PC-3 (cell line): ENCODE measurements at regions not wholly inside any gene's neighbourhood (a gene's known extent, or its start where the extent isn't known, plus 50 kb on each side); places are given as distances from the start of the nearest gene placed in this dataset.
"Not testable (repeated sequence)": the region's sequence is repeated elsewhere in the genome, so short reads cannot be mapped to it uniquely, and the experiment has no call there.

Source experiments
- ATAC-seq: fragments of 200-7000 bp; cut with Tn5 transposase; 2 replicates; pipeline ENCODE4 v1.9.1; 2020; ENCODE audit warnings: mild to moderate bottlenecking, moderate library complexity
- BruUV-seq: library from RNA; stranded (reverse); fragments of 400-500 nt; replicated peaks from 2 replicates; lab custom pipeline; 2021; lab: Mats Ljungman, UMichigan
- CTCF ChIA-PET: fragments of 300-600 bp; sonication (Branson Sonifier 250); formaldehyde crosslinking; loops from one replicate; lab custom pipeline; 2022; ENCODE audit warnings: antibody characterized with exemption; lab: Charles Lee
- POLR2A ChIA-PET: fragments of 300-600 bp; sonication (Branson Sonifier 250); formaldehyde crosslinking; loops from one replicate; lab custom pipeline; 2022; ENCODE audit warnings: antibody characterized with exemption; ENCODE audit not compliant: unreplicated experiment; lab: Charles Lee
- DNase-seq: peaks from one replicate; pipeline ENCODE4 v3.0.0-alpha.2; 2015
- H2AFZ ChIP-seq: fragments of 300-600 bp; sonication (generic); 2 replicates; pipeline ENCODE4 v1.6.0; 2016; ENCODE audit warnings: antibody characterized with exemption, low read length
- H3F3A ChIP-seq: fragments of 300-600 bp; sonication (generic); one replicate; pipeline ENCODE4 v1.6.0; 2017; ENCODE audit warnings: antibody characterized with exemption, low read length, control low read depth, mild to moderate bottlenecking; ENCODE audit not compliant: unreplicated experiment
- H3K27ac ChIP-seq: fragments of 300-600 bp; sonication (generic); 2 replicates; pipeline ENCODE4 v1.5.1; 2016; ENCODE audit warnings: mild to moderate bottlenecking, low read length
- H3K27me3 ChIP-seq: fragments of 300-600 bp; sonication (generic); 2 replicates; pipeline ENCODE4 v1.6.1; 2016; ENCODE audit warnings: low read length, mixed read lengths
- H3K36me3 ChIP-seq: fragments of 300-600 bp; sonication (generic); 2 replicates; pipeline ENCODE4 v1.6.1; 2016; ENCODE audit warnings: low read depth, mixed run types, low read length, mixed read lengths
- H3K4me1 ChIP-seq: fragments of 300-600 bp; sonication (generic); 2 replicates; pipeline ENCODE4 v1.5.1; 2016; ENCODE audit warnings: low read length; ENCODE audit not compliant: insufficient read depth
- H3K4me2 ChIP-seq: fragments of 300-600 bp; sonication (generic); 2 replicates; pipeline ENCODE4 v1.6.0; 2016; ENCODE audit warnings: low read length
- H3K4me3 ChIP-seq: fragments of 300-600 bp; sonication (generic); 2 replicates; pipeline ENCODE4 v1.5.1; 2016; ENCODE audit warnings: mild to moderate bottlenecking, low read length, mixed read lengths
- H3K79me2 ChIP-seq: fragments of 300-600 bp; sonication (generic); 2 replicates; pipeline ENCODE4 v1.6.1; 2017; ENCODE audit warnings: low read length, mixed read lengths
- H3K9ac ChIP-seq: fragments of 300-600 bp; sonication (generic); 2 replicates; pipeline ENCODE4 v1.6.0; 2016; ENCODE audit warnings: mild to moderate bottlenecking, low read length
- H3K9me2 ChIP-seq: fragments of 300-600 bp; sonication (generic); replicated peaks from 2 replicates; pipeline ENCODE4 v1.6.1; 2016; ENCODE audit warnings: mixed run types, low read length, mixed read lengths
- H3K9me3 ChIP-seq: fragments of 300-600 bp; sonication (generic); 2 replicates; pipeline ENCODE4 v1.6.1; 2016; ENCODE audit warnings: low read length, mixed read lengths
- H4K20me1 ChIP-seq: fragments of 300-600 bp; sonication (generic); 2 replicates; pipeline ENCODE4 v1.6.1; 2016; ENCODE audit warnings: low read length, mixed read lengths
- EZH2 ChIP-seq: fragments of 300-600 bp; sonication (generic); IDR thresholded peaks from one replicate; pipeline ENCODE4 v1.6.1; 2017; ENCODE audit warnings: antibody characterized with exemption, mild to moderate bottlenecking, low read length; ENCODE audit not compliant: unreplicated experiment
- EZH2phosphoT487 ChIP-seq: fragments of 300-600 bp; sonication (generic); IDR thresholded peaks from 2 replicates; pipeline ENCODE4 v1.6.1; 2018; ENCODE audit warnings: mild to moderate bottlenecking, antibody characterized with exemption, low read length, borderline replicate concordance
- intact Hi-C: fragments of 100-400 bp; cut with micrococcal nuclease; formaldehyde crosslinking; loops from 2 replicates; pipeline ENCODE4 v1.9.0; 2023
- TF ChIP-seq, protein P1 (sequence below): fragments of 300-600 bp; sonication (generic); conservative IDR thresholded peaks from 2 replicates; pipeline ENCODE4 v1.5.1; 2017; ENCODE audit warnings: antibody characterized with exemption, low read depth, mild to moderate bottlenecking, low read length

DNA sequence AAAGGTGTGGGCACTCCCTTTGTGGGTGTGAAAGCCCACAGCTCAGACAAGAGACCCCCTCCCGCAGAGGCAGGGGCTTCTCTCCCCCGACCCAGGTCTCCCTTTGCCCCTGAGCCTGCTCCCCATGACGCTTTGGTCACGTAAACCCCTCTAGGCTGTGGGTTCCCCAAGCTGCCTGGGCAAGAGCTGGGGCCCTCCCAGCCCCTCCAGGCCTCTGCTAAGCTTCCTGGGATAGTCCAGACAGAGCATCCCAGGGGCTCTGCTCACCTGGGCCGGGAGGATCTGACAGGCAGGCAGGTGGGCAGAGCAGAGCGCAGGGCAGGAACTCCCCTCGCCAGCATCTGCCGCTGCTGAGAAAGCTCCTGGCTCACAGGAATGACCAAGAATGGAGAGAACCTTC, 177.3 kb downstream of the BANP start:
- Histone ChIP-seq H2AFZ (no peak overlapping the region), H3K79me2 (no peaks in the 10 kb centered on the region), H3K4me3 (no peak overlapping the region), H3K27me3 (no peaks in the 10 kb centered on the region), H3K9ac (no peak overlapping the region), H3K4me2 (no peak overlapping the region), H3K9me3 (no peaks in the 10 kb centered on the region), H3K27ac (no peak overlapping the region), H3K9me2 (no peaks in the 10 kb centered on the region), H3K4me1 (no peaks in the 10 kb centered on the region), H3F3A (no peaks in the 10 kb centered on the region), H4K20me1 (no peaks in the 10 kb centered on the region), H3K36me3 (no peaks in the 10 kb centered on the region)
- CTCF ChIA-PET, result no interaction called here
- BruUV-seq, result no TSS peak
- no peak for DNase-seq
- intact Hi-C loops, result no loop called here
- TF ChIP-seq, protein P1, sequence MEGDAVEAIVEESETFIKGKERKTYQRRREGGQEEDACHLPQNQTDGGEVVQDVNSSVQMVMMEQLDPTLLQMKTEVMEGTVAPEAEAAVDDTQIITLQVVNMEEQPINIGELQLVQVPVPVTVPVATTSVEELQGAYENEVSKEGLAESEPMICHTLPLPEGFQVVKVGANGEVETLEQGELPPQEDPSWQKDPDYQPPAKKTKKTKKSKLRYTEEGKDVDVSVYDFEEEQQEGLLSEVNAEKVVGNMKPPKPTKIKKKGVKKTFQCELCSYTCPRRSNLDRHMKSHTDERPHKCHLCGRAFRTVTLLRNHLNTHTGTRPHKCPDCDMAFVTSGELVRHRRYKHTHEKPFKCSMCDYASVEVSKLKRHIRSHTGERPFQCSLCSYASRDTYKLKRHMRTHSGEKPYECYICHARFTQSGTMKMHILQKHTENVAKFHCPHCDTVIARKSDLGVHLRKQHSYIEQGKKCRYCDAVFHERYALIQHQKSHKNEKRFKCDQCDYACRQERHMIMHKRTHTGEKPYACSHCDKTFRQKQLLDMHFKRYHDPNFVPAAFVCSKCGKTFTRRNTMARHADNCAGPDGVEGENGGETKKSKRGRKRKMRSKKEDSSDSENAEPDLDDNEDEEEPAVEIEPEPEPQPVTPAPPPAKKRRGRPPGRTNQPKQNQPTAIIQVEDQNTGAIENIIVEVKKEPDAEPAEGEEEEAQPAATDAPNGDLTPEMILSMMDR, result no peak
- TF ChIP-seq EZH2phosphoT487 (no peak), EZH2 (no peak)
- POLR2A ChIA-PET, result no interaction called here
- ATAC-seq, result no peak

DNA sequence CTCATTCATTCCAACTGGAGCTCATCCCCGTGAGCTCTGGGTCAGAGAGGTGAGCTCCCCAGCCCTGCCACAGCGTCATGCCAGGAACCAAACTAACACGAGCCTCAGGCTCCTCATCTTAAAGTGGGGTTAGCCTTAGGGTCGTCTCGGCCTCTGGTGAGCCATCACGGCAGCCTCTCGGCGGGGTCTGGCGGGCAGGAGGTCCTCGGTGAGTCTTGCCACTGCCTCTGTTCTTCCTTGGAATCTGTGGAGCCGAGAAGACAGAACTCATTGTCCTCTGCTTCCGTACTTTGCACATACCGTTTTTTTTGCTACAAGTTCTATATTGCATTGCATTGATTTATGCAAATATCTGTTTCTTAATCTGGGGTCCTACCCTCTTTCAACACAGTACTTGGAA, 177.9 kb downstream of the BANP start:
- BruUV-seq, DNase-seq, H4K20me1 ChIP-seq, H3K4me1 ChIP-seq, POLR2A ChIA-PET, H3K79me2 ChIP-seq, H3K9me2 ChIP-seq, H3K9me3 ChIP-seq, intact Hi-C loops, H3K9ac ChIP-seq, H3K4me2 ChIP-seq, CTCF ChIA-PET, H2AFZ ChIP-seq, ATAC-seq, H3K4me3 ChIP-seq, H3F3A ChIP-seq, H3K36me3 ChIP-seq, H3K27me3 ChIP-seq, H3K27ac ChIP-seq: not testable (repeated sequence)

DNA sequence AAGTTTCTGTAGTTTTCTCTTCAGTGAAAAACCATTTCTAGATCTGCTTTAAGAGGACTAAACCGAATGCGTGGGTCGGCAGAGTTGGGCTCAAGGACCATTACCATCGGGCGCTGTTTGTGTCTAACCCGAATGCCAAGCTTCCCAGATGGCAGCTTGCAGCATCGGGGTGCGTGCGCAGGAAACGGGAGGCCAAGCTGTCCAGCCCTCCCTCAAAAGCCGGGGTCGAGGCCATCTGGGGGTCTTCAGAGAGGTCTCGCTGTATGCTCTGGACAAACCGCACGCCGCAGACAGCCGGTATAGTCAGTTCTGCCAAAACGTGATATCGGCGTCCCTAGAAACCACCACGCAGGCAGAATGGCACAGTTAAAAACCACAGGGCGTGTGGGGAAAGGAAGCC, 178.8 kb downstream of the BANP start:
- Histone ChIP-seq H3K27ac (no peak overlapping the region), H4K20me1 (no peaks in the 10 kb centered on the region), H3K36me3 (no peaks in the 10 kb centered on the region), H3F3A (no peaks in the 10 kb centered on the region), H3K9me3 (no peaks in the 10 kb centered on the region), H2AFZ (no peak overlapping the region), H3K9me2 (no peaks in the 10 kb centered on the region), H3K27me3 (no peaks in the 10 kb centered on the region), H3K4me3 (no peak overlapping the region), H3K9ac (no peak overlapping the region), H3K79me2 (no peaks in the 10 kb centered on the region), H3K4me1 (no peaks in the 10 kb centered on the region), H3K4me2 (no peak overlapping the region)
- TF ChIP-seq EZH2 (no peak), EZH2phosphoT487 (no peak)
- TF ChIP-seq, protein P1, result no peak
- POLR2A ChIA-PET, result no interaction called here
- intact Hi-C loops, result no loop called here
- CTCF ChIA-PET, result no interaction called here
- no TSS peak for BruUV-seq
- ATAC-seq, result no peak
- DNase-seq, result no peak
